Mucosa of gallbladder (tissue), 1 donor: ENCODE measurements at regions not wholly inside any gene's neighbourhood (a gene's known extent, or its start where the extent isn't known, plus 50 kb on each side); places are given as distances from the start of the nearest gene placed in this dataset.

Experiments
- DNase-seq: peaks from one replicate; pipeline ENCODE4 v3.0.0-alpha.2; 2020; ENCODE audit warnings: low spot score
- donor health status: DM: no; HTN: no; CAD: no.

DNA sequence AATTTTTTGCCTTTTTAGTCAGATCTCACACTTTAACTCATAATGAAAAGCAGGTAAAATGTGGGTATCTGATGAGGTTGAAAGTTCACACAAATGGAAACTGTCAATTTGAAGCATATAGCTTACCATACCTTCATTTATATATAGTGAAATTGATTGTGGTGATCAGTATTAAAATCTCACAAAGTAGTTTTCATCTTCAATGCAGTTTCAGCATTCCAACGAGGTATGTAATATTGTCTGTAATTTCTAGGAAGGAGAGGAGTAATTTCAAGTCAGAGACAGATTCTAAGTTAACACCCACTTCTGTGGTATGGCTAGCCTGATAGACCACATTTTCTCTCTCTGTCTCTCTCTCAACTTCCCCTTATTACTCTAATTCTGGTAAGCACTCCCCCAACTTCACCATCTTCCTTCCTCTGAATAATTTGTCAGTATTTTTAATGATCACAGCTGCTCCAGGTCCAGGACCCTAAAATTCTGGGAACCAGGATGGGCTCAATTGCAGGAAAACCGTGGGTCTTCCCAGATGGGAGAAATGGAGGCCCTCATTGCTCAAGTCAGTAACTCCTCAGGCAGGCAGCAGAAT, 455.7 kb downstream of the FGF9 start:
- DNase-seq = no peak

DNA sequence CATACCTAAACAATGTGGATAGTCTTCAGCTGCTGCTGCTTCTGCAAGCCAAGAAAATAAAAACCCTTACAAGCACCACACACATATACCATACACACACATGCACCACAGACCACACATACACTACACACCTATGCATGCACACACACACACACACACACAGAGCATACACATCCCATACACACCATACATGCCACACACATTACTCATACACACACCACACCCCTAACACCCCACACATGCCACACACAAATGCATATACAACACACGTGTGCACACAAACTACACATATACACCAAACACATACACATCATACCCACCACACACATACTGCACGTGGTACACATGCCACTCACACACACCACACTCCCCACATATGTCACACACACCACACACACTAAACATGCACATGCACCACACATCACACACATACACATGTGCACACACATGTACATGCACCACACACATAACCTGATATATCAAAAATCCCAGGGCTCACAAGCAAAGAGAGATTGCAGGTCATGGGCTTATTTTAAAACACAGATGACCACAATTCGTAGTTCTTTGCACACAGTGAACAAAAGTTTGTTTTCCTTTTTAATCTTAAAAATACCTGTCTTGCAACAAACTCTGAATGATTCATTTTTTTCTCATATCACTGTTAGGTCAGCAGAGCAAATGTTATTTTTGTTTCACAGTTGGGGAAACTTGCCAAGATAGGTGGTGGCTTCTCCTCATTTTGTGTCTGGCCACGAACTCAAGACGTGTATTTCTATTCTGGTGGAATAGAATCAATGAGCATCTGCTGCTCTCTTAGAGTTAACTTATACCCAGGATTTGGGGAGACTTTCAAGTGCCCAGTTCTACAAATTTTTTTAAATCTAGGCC, 456.6 kb downstream of the FGF9 start:
- no peak for DNase-seq

DNA sequence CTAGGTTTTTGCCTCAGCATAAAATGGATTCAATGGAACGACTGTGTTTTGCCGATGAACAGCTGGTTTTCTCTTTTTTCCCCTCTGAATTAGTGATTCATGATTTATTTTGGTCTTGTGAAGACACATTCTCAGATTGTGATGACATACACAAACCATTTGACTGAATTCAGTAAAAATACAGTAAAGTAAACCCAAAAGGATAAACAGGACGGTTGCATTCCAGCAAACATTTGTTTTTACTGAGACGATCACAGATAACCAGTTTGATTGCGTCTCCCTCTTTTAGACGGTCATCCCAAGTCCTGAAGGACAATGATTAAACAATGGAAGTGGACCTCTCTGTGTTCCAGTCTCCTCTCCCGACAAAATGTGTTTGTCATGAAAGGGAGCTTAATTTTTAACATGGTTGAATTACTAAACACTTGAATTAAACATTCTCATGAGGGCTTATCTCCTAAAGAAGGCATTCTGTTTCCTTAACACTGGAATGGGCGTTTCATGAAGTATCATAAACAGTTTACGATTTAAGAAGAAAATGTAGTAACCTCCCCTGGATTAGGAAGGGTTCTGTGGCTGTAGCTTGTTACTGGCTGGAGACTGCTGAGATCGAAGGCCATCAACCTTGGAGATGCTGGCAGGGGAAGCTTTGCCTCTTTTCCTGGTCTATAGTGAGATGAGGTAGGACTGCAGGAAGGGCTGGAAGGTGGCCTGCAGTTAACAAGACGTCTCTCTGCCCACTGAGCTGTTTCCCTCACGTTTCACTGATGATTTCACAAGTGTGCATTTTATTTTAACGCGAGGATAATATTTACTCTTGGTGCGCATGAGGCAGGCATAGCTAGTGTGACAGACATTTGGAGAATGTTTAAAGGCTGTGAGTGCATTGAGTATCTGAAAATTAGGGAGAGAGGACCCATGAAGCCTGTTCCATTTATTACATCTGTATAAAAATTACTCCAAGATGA, 457.9 kb downstream of the FGF9 start:
- DNase-seq = no peak

DNA sequence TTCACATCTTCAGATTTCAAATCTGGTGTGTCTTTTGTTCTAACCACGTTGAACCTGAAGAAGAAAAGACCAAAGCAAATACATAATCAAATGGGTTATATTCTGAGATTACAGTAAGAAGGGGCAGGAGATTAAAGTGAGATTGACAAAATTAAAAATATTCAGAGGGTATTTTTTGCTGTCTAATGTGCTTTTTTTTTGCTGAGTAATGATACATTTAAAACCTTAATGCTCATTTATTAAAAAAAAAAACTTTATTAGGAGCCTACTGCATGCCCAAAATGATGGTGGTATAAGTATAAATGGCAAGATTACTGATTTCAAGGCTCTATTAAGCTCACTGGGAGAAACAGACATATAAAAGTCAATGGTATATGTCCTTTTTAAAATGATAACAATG, 459.4 kb downstream of the FGF9 start:
- no peak for DNase-seq

DNA sequence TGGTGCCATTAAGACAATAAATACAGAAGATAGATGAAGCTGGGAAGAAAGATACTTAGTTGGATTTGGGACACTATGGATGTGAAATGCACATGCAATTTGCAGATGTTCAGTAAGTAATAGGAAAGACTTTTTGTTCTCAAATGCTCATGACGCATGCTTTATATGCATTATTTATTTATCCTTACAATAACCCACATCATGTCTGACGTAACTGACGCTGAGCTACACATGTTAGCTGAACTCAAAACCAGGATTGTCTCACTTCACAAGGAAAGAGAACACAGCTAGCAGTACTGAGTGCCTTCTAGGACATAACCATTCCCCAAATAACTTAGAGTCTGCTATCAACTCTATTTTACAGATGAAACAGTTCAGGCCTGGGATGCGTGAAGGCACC, 463.4 kb downstream of the FGF9 start:
- DNase-seq = no peak

DNA sequence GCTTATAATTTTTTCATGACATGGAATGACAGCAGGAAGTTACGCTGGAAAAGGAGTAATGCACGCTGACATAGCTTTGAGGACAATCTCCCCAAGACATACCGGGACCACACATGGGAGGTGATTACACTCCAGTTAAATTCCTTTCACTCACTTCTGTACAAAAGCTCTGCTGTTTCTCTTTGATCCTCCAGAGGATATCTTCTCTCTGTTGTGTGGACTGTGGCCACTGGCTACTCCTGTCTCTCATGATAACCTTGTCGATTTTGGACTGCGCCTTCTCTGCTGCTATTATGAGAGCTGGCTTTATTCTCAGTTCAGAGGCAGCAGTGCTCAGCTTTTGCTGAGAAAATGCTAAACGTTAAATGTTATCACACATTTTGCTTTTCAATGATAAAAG, 464.6 kb downstream of the FGF9 start:
- no peak for DNase-seq

DNA sequence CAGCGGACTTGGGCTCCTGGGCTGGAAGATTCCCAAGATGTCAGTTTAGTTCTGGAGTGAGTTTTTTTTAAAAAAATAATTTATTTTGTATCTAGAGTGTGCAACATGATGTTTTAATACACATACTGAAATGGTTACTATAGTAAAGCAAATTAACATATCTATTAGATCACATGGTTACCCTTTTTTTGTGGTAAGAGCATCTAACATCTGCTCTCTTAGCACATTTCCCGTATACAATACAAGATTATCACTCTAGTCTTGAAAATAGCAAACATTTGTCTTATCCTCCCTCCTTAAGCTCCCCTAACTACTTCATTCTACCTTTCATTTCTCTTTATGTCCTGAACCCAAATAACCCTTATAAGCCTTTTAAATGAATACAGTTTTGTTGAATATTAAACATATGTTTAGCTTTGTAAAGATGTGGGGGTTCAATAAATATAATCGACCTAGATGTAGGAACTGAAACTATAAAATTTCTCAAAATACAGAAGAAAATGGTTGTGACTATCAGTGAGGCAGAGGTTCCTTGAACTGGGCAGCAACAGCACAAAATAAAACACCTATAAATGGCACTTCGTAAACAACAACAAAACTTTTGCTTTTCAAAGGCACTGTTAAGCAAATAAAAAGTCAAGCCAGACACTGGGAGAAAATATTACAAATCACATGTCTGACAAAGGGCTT, 466.6 kb downstream of the FGF9 start:
- DNase-seq = no peak

DNA sequence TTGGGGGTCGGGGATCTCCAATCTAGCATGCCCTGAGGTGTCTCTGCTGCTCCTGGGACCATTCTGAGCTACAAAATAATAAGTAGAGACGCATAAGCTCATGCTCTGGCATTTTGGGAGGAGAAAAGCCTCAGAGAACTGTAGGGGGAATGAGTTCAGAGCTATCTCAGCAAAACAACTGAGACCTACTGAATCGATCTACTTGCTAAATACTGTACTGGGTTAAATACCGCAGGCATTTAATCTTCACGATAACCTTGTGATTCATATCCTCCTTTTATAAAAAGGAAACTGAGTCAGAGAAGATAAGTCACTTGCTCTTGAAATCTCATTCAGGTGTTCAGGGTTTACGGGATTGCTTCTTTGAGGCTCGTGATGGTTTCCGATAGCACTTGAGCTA, 468.1 kb downstream of the FGF9 start:
- DNase-seq = no peak

DNA sequence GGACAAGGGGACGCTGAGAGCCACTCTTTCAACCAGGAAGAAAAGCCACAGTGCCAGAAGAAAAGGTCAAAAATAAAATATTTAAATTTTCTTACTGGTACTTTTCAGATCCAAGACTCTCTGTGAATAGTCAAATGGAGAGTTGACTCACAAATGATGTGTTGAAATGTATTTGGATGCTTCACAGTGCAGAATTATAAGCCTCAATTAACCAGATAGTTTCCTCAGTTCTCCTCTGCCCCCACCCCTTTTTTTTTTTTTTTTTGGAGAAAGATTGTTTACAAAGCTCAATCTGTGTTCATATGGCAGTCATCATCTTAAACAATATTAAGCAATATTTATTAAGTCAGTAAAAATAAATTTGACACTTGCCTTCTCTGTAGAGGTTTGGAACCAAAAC, 470.8 kb downstream of the FGF9 start:
- no peak for DNase-seq

DNA sequence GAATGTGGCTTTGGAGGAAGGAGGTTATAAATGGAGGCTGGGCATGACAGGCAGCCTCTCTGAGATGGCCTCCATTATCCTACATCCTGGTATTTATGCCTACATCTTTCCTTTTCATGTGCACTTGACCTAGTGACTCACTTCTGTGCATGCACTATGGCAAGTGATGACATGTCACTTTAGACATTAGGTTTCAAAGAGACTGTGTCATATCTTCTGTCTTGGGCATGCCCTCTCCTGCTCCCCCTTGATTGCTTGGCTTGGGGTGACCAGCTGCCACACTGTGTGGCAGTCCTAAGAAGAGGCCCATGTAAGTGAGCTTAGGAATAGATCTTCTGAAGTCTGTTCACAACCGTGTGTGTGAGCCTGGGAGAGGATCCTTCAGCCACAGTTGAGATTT, 472.8 kb downstream of the FGF9 start:
- no peak for DNase-seq

DNA sequence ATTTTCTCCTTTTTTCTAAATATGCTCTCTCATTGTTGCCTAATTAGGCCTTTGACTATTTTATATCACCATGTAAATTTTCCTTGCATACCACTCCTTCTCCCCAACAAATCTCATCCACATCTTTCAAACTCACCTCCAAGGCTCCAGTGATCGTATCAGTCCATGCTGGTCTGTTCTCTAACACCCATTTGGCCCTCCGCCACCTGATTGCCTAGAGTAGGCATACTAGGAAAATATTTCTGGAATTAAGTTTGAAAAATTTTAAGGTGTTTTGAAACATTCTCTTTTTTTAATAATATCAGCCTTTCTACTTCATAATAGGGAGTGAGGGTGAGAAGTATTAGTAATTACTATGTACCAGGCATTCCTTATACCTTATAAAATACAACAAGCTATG, 473.9 kb downstream of the FGF9 start:
- no peak for DNase-seq

DNA sequence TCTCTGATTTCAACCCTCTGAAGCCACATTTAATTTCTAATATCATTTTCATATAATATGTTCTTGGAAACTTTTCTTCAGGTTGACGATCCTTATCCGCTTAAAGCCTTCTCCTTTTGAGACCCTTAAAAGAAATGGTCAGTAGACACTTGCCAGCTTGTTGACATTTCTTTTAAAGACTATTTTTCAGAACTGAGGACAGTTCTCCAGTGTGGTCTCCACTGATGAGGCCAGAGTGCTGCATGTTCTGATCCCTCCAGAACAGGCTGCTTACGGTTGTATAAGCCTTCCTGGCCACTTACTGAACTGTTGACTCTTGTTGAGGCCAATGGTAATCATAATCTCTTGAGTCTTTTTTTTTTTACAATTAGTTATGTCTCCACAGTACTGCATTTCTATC, 477.3 kb downstream of the FGF9 start:
- no peak for DNase-seq

DNA sequence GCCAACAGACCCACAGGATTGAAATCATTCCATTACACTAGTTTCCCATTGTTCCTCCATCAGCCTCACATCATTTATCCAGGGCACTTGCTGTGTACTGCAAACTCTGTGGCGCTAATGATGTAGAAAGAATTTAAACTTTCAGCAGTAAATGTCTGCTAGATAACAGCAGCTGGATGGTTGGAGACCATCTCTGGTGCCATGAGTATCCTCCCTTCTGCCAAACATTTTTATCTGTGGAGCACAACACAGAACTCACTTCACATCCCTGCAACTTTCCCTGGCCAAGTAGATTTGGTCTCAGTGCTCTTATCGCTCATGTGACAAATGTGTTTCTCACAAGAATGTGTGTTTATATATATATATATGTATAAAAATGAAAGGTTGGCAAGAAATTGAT, 481.9 kb downstream of the FGF9 start:
- no peak for DNase-seq

DNA sequence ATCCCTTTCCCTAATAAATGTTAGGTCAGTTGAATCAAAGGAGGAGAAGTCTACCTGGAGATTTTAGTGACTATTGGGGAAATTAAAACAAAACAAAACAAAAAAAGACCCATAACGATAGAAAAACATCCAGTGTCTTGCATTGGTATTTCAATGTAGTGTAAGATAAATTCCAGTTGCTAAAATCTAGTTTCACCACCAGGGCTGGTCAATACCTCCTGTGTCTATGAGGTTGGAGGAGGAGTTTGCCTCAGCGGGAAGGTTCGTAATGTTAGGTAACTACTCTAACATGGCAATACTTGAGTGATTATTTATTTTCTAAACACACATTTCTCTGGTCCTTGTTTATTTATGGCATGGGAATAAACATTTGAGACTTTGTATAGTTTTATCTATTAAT, 483.2 kb downstream of the FGF9 start:
- DNase-seq = no peak

DNA sequence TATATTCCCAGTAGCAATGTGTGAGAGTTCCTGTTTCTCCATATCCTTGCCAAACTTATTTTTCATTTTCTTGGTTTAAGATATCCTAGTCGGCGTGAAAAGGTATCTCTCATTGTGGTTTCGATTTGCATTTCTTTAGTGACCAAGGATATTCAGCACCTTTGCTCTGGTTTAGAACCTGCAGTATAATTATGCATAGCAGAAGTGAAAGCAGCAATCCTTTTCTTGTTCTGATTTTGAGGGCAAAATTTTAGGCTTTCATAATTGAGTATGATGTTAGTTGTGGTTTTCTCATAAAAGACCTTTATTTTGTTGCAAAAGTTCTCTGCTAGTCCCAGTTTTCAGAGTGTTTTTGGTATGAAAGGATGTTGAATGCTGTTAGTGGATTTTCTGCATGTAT, 491.0 kb downstream of the FGF9 start:
- DNase-seq = no peak

DNA sequence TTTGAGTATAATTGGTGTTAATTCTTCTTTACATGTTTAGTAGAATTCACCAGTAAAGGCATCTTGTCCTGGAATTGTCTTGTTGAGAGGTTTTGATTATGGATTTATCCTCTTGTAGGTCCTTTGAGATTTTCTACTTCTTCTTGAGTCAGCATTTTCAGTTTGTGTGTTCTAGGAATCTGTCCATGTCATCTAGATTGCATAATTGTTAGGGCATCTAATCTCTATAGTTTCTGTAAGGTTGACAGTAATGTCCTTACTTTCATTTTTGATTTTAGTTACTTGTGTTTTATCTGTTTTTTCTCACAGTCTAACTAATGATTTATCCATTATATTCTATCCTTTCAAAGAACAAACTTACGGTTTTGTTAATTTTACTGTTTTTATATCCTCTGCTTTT, 492.0 kb downstream of the FGF9 start:
- no peak for DNase-seq

DNA sequence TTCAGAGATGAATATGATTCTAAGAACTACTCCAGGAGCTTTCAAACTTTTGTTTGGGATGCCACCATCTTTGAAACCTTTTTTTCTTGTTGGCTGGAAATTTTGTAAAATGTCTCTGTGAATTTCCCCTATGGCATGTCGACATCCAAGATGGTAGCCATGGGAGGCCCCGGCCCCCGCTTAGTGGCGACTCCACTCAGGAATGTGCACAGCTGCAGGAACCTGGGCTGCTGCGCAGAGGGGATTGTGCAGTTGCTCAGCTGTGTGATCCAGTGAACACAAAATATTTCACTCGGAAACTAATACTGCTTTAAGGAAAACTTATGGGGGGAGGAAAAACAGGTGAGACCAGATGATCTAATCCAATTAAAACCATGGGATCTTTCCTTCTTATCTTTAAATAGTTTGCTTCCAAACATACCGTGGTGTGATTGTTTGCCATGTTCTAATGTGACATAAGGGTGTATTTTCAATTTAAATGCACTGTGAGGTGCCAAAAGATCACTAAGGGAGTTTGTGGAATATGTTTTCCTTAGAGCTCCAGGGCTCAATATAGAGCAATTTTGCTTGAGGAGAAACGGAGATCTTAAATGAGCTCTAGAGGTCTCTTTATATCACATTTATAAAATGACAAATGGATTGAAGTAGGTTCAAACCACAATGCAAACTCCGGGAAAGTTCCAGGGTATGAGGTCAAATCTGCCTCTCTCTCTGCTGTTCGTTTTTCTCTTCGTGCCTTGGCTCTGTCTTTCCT, 497.7 kb downstream of the FGF9 start:
- no peak for DNase-seq

DNA sequence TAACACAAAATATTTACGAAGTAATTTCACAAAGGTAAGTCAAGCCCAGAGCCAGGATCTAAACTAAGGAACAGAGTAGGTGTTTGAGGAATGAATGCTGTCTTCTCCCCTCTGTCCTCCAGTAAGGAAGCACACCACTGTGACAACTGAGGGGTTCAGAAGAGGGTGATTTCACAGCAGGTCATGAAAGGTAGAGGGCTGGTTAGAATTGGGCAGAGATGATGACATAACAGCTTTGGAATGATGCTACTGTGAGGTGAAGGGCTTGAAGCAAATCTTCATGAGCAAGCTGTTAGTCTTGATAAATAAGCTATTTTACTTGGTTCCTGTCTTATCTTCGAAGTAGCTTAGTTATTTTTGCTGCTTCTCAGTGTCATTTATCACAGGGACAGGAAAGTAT, 498.6 kb downstream of the FGF9 start:
- DNase-seq = no peak

DNA sequence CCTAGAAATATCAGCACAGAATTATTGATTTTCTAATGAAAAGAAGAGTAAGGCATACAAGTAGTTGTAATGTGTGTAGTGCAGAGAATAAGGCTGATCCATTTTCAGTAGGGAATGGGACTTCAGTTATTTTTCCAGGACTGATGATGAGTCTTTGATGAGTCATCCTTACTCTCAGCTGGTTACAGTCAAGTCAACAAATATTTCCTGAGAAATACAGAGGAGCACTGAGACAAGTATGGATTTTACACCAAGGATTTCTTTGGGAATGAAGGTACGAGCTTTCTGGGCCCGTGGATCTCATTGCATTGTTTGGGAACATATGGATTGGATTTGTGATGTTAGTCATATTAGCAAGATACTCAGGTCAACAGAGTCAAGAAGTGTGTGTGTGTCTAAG, 502.7 kb downstream of the FGF9 start:
- DNase-seq = no peak

DNA sequence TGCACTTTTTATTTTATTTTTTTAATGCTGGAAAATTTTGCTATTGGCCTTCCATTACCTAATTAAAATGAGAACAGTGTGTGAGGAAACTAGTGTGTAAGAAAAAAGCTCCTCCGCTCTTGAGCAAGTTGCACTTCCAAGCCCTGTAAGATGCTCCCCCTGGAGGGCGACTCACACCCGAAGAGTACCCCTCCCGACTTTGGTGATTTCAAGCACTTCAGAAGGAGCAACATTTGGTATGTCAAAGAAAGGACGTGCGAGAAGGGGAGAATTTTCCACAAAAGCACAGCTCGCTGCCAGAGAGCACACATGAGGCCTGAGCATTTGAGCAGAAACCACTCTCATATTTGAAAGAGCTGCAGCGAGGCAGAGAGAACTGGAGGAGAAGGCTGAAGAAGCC, 504.4 kb downstream of the FGF9 start:
- no peak for DNase-seq

DNA sequence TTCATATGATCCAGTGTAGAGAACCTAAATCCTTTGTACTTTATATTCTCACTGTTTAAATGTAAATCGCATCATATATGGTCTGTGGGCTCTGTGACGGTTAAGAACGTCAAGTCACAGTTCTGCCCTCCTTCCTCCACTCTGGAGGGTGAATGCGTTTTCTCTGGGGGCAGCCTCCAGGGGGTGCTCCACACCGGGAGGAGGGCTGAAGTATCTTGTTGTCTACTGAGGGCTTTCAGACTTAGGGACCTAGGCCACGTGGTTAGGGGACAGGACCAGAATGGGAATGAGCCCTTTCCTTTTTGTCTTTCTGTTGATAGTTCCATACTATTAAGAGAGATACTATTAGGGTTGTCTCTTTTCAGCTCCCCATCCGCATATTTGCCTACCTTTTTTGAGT, 504.9 kb downstream of the FGF9 start:
- no peak for DNase-seq
